ENCODE measurements at regions not wholly inside any gene's neighbourhood (a gene's known extent, or its start where the extent isn't known, plus 50 kb on each side); places are given as distances from the start of the nearest gene placed in this dataset.

GRCh38 chr10:113247050-113247449 lies 297.0 kb downstream of the TCF7L2 start:
- no peak overlapping the region for H3K4me3 ChIP-seq (ENCODE audit: low read depth, low read length)
- DNase-seq (ENCODE audit: low read depth), result no peak
- no peak for TF ChIP-seq CTCF (conservative IDR thresholded peaks at IDR 0.05; ENCODE audit: low read depth, low read length)

GRCh38 chr10:113252650-113253618 lies 299.9 kb upstream of the HABP2 start:
- DNase-seq (ENCODE audit: low read depth), result no peak
- no peak overlapping the region for H3K4me3 ChIP-seq (ENCODE audit: low read depth, low read length)
- no peak for TF ChIP-seq CTCF (conservative IDR thresholded peaks at IDR 0.05; ENCODE audit: low read depth, low read length)

- no peak for TF ChIP-seq CTCF (conservative IDR thresholded peaks at IDR 0.05; ENCODE audit: low read depth, low read length)
- no peak overlapping the region for H3K4me3 ChIP-seq (ENCODE audit: low read depth, low read length)
- DNase-seq (ENCODE audit: low read depth), result no peak
These were observed 293.2 kb upstream of the HABP2 start for GRCh38 chr10:113259576-113260226.

- DNase-seq (ENCODE audit: low read depth), result no peak
- no peak overlapping the region for H3K4me3 ChIP-seq (ENCODE audit: low read depth, low read length)
- TF ChIP-seq CTCF (conservative IDR thresholded peaks at IDR 0.05; ENCODE audit: low read depth, low read length), result no peak
These were observed 291.7 kb upstream of the HABP2 start for GRCh38 chr10:113261161-113261560.

DNA sequence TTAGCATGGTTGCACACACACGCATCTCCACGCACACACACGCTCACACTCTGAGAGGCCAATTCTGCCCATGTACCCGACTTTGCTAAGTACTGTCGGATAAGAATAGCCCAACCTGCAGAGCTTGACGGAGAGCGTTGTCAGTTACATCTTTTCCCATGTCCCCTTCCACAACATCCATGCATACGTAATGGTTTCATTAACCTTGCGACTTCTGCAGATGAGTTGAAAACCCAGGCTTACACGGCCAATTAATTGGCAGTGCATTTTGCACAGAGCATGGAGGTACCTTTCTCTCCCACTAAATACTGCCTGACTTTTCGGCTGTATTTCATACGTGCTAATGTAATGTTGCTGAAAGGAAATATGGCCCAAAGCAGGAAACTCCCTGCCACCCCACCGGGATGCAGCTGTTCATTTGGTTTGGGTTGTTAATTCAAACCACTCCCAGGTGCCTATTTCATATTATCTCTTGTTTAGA lies 291.2 kb upstream of the HABP2 start:
- DNase-seq (ENCODE audit: low read depth), result no peak
- no peak for TF ChIP-seq CTCF (conservative IDR thresholded peaks at IDR 0.05; ENCODE audit: low read depth, low read length)

DNA sequence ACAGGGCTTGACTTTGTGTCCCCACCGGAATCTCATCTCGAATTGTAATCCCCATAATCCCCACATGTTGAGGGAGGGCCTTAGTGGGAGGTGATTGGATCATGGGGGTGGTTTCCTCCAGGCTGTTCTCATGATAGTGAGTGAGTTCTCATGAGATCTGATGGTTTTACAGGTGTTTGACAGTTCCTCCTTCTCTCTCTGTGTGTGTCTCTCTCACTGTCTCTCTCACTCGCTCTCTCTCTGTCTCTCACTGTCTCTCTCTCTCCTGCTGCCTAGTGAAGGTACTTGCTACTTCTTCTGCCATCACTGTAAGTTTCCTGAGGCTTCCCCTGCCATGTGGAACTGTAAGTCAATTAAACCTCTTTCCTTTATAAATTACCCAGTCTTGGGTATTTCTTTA lies 289.8 kb upstream of the HABP2 start:
- no peak overlapping the region for H3K4me3 ChIP-seq (ENCODE audit: low read depth, low read length)
- DNase-seq (ENCODE audit: low read depth), result no peak
- TF ChIP-seq CTCF (conservative IDR thresholded peaks at IDR 0.05; ENCODE audit: low read depth, low read length), result no peak

More for the DNA sequence above, 291.2 kb upstream of the HABP2 start:
- H3K4me3 ChIP-seq (ENCODE audit: low read depth, low read length), result no peak overlapping the region

Measured in choroid plexus epithelial cell (primary cell).